Prostate gland (tissue), 2 donors: ENCODE measurements at regions not wholly inside any gene's neighbourhood (a gene's known extent, or its start where the extent isn't known, plus 50 kb on each side); places are given as distances from the start of the nearest gene placed in this dataset.

Experiments used
- DNase-seq: peaks from one replicate; pipeline ENCODE4 v3.0.0-alpha.2; 2019; ENCODE audit warnings: low spot score
- H3K27ac ChIP-seq, 2 donors: fragments of 200-600 bp; sonication (generic); 2 replicates each; pipeline ENCODE4 v1.5.1; 2017 to 2019
- H3K27me3 ChIP-seq: fragments of 200-600 bp; sonication (generic); replicated peaks from 2 replicates; pipeline ENCODE4 v1.5.1; 2019; ENCODE audit not compliant: insufficient read depth
- H3K36me3 ChIP-seq, 2 donors: fragments of 200-600 bp; sonication (generic); 1 replicate in 1 of 2; 2 replicates in 1 of 2; pipeline versions ENCODE4 v1.5.1 to v1.8.1; 2017 to 2019
- H3K4me1 ChIP-seq: fragments of 200-600 bp; sonication (generic); replicated peaks from 2 replicates; pipeline ENCODE4 v1.5.1; 2019
- H3K4me3 ChIP-seq, 2 donors: fragments of 200-600 bp; sonication (generic); 2 replicates each; pipeline ENCODE4 v1.5.1; 2017 to 2019
- H3K9me3 ChIP-seq: fragments of 200-600 bp; sonication (generic); 2 replicates; pipeline ENCODE4 v1.5.1; 2017
- POLR2A ChIP-seq: fragments of 450-650 bp; IDR thresholded peaks from one replicate; pipeline ENCODE4 v1.6.1; 2016; ENCODE audit warnings: antibody characterized with exemption, mild to moderate bottlenecking
- POLR2AphosphoS5 ChIP-seq: sonication (generic); formaldehyde crosslinking; IDR thresholded peaks from one replicate; pipeline ENCODE4 v1.6.1; 2017; ENCODE audit warnings: antibody characterized with exemption
- WGBS: methylation state at CpG from one replicate; pipeline ENCODE4 v1.1.5; 2018; 5-methylcytosine and 5-hydroxymethylcytosine counted together
- intact Hi-C: fragments of 100-400 bp; cut with DNase I; formaldehyde crosslinking; loops from one replicate; pipeline ENCODE4 v1.14.2; 2022
- TF ChIP-seq, protein P1 (sequence below), 4 experiments: fragments of 200-600 bp in 2 of 4; fragments of 450-650 bp in 2 of 4; sonication (generic) in 2 of 4; IDR thresholded peaks; 1 replicate in 3 of 4; 2 replicates in 1 of 4; pipeline ENCODE4 v1.5.1; 2016 to 2019; ENCODE audit warnings: antibody characterized with exemption in 4 of 4, mild to moderate bottlenecking in 2 of 4, moderate library complexity in 2 of 4

DNA sequence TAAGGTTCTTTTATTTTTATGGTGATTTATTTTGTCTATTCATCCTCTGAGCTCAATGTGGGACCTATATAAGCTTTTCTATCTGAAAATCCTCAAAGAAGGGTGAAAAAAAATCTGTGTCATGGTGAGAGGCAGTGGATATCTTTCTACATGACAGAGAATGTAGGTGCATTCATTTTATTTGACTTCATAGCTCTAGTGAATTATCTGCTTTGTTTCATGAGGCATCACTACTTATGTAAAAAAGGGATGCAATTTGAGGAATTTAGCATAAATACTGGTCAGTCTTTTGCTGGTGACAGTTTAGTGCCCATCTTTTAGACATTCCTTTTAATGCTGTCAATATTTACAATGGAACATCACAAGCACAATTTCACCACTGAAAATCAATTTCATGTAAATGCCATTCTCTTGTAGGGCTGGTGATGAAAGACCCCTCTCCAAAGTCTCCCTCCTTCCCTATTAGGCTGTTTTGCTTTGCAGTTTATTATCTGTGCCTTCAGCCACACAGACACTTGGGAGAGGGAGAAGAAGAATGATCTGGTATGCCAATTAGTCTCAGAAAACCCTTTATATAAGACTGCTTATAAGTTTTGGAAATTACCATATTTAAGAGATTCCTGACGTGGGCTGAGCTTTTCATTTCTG lies 148.3 kb upstream of the NXPH2 start:
- 57% methylated on average over 1 of the region's 1 CpG for WGBS
- Histone ChIP-seq H3K27me3 (no peaks in the 10 kb centered on the region), H3K4me3 (no peak overlapping the region), H3K36me3 (no peaks in the 10 kb centered on the region), H3K27ac (no peak overlapping the region), H3K4me1 (no peaks in the 10 kb centered on the region), H3K9me3 (no peaks in the 10 kb centered on the region)
- TF ChIP-seq POLR2A (no peak), POLR2AphosphoS5 (no peak)
- TF ChIP-seq, protein P1, sequence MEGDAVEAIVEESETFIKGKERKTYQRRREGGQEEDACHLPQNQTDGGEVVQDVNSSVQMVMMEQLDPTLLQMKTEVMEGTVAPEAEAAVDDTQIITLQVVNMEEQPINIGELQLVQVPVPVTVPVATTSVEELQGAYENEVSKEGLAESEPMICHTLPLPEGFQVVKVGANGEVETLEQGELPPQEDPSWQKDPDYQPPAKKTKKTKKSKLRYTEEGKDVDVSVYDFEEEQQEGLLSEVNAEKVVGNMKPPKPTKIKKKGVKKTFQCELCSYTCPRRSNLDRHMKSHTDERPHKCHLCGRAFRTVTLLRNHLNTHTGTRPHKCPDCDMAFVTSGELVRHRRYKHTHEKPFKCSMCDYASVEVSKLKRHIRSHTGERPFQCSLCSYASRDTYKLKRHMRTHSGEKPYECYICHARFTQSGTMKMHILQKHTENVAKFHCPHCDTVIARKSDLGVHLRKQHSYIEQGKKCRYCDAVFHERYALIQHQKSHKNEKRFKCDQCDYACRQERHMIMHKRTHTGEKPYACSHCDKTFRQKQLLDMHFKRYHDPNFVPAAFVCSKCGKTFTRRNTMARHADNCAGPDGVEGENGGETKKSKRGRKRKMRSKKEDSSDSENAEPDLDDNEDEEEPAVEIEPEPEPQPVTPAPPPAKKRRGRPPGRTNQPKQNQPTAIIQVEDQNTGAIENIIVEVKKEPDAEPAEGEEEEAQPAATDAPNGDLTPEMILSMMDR (IDR thresholded peaks at IDR 0.05): no peak
- DNase-seq: no peak
- intact Hi-C loops: no loop called here

DNA sequence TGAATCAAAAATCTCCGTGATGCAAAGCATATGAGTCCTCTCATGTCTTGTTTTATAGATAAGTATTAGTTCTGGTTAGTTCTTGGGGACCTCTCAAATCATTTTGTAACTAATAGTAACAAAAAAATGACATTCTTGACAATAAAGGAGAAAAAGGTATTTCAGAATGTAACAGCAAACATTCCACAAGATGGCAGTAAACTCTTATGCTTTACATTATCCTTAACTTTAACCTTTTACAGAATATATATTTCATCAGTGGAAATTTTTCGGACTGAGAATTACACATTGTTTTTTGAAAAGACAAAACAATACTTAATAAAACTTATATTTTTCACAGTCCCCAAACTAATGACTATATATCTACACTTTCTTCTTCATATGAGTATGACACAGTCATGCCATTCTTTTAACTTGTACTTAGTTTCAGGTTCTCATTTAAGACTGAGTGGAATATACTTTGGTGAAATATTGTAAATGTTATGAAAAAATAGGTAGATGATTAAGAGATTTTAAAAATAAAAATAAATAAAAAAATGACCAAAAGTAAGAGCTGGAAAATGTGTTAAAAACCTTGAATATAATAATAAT lies 142.9 kb upstream of the NXPH2 start:
- 42% methylated on average over 2 of the region's 2 CpGs for WGBS
- Histone ChIP-seq H3K27me3 (no peaks in the 10 kb centered on the region), H3K4me3 (no peak overlapping the region), H3K27ac (no peak overlapping the region), H3K9me3 (no peaks in the 10 kb centered on the region), H3K4me1 (no peaks in the 10 kb centered on the region), H3K36me3 (no peaks in the 10 kb centered on the region)
- no peak for DNase-seq
- TF ChIP-seq, protein P1 (IDR thresholded peaks at IDR 0.05): peak in 2 of 4 experiments; percentile 13 to 14
- TF ChIP-seq POLR2AphosphoS5: no peak
- no peak for TF ChIP-seq POLR2A
- intact Hi-C loops: no loop called here

DNA sequence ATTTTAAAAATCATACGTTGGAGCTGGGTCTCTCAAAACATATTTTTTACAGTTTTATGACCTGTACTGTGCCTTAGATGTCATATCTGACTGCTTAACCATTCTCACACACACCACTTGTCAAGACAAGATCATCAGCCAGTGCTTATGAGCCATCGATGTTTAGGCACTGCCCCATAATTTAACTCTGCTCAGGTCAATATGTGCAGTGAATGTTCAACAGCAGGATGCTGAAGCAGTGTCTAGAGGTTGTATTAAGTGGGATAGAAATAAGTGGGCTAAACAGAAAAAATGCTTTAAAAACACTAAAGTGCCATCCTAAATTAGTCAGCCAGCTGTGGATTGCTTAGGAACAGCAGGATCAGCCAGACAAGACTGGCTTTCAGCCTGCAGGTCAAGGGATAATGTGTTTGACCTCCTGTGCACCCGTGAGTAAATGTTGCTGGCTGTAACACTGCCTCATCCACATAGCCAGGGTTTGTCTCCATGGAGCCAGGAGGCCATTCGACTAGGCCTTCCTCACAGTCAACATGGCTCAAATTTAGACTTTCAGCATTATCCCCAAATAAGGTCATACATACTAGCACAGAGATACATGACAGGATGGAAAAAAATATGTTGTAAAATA lies 139.0 kb upstream of the NXPH2 start:
- H3K36me3 ChIP-seq: no peaks in the 10 kb centered on the region
- TF ChIP-seq POLR2A: no peak
- intact Hi-C loops: no loop called here
- no peak overlapping the region for H3K4me3 ChIP-seq
- no peak for DNase-seq
- no peaks in the 10 kb centered on the region for H3K27me3 ChIP-seq
- 56% methylated on average over 4 of the region's 4 CpGs for WGBS
- no peaks in the 10 kb centered on the region for H3K9me3 ChIP-seq
- H3K27ac ChIP-seq: no peak overlapping the region
- H3K4me1 ChIP-seq: no peaks in the 10 kb centered on the region

DNA sequence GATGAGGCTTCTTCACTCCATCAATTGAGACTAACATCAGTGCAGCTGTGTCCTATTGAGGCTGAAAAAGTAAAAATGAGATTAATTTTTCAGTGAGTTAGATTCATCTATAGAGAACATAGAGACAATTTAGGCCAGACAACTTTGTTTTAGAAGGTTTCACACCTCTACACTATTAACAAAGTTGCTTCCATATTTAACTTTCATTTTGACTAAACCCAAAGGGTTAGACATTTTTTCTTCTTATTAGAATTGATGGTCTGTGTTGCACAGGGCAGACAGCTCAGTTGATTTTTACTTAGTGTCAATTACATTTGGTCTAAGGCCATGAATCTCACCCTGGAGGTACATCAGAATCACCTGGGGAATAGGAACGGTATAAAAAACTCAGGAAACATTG lies 130.2 kb upstream of the NXPH2 start:
- no peak overlapping the region for H3K27ac ChIP-seq
- intact Hi-C loops: no loop called here
- TF ChIP-seq POLR2AphosphoS5: no peak
- TF ChIP-seq, protein P1 (IDR thresholded peaks at IDR 0.05): no peak
- no peak for TF ChIP-seq POLR2A
- H3K9me3 ChIP-seq: no peaks in the 10 kb centered on the region
- no peaks in the 10 kb centered on the region for H3K4me1 ChIP-seq
- DNase-seq: no peak
- WGBS: 86% methylated on average over 1 of the region's 1 CpG
- no peaks in the 10 kb centered on the region for H3K36me3 ChIP-seq
- H3K4me3 ChIP-seq: no peak overlapping the region
- no peaks in the 10 kb centered on the region for H3K27me3 ChIP-seq

DNA sequence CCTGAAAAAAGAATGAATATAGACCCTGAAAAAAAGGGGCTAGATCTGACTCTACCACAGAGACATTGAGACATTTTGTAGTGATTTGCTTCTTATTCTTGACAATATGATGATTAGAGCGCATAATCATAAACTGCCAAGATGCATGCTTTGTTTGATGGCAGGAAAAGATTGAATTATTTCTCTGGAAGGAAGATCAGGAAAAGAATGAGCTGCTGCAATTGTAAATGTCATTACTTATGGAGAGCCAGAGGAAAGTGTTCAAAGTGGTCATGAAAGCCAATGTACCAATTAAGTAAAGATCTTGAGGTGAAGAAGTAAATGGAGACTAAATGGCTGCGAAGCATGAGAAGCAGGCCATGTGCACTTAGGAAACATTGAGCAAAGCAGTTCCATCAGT lies 126.4 kb upstream of the NXPH2 start:
- H3K4me1 ChIP-seq: no peaks in the 10 kb centered on the region
- WGBS: 88% methylated on average over 2 of the region's 2 CpGs
- H3K4me3 ChIP-seq: no peak overlapping the region
- no peak overlapping the region for H3K27ac ChIP-seq
- no peak for DNase-seq
- H3K27me3 ChIP-seq: no peaks in the 10 kb centered on the region
- no peaks in the 10 kb centered on the region for H3K36me3 ChIP-seq
- TF ChIP-seq, protein P1 (IDR thresholded peaks at IDR 0.05): no peak
- TF ChIP-seq POLR2A: no peak
- TF ChIP-seq POLR2AphosphoS5: no peak
- intact Hi-C loops: no loop called here
- H3K9me3 ChIP-seq: no peaks in the 10 kb centered on the region
